GM06990 (cell line): ENCODE measurements at regions not wholly inside any gene's neighbourhood (a gene's known extent, or its start where the extent isn't known, plus 50 kb on each side); places are given as distances from the start of the nearest gene placed in this dataset.

Source experiments
- DNase-seq: peaks from one replicate; pipeline ENCODE4 v3.0.0-alpha.2; 2011; ENCODE audit not compliant: insufficient read length; ENCODE audit errors: extremely low read depth
- H3K27me3 ChIP-seq: replicated peaks from 2 replicates; pipeline ENCODE4 v1.6.0; 2011; ENCODE audit warnings: low read length; ENCODE audit not compliant: control insufficient read depth, insufficient read depth
- H3K36me3 ChIP-seq: 2 replicates; pipeline ENCODE4 v1.5.1; 2011; ENCODE audit warnings: low read length; ENCODE audit not compliant: control insufficient read depth, insufficient read depth
- H3K4me3 ChIP-seq: replicated peaks from 2 replicates; pipeline ENCODE4 v1.5.1; 2011; ENCODE audit warnings: low read depth, mild to moderate bottlenecking, control low read depth, low read length
- TF ChIP-seq, protein P1 (sequence below): IDR thresholded peaks from 2 replicates; pipeline ENCODE4 v1.5.1; 2011; ENCODE audit warnings: low read length, control low read depth, mild to moderate bottlenecking, inconsistent platforms; ENCODE audit not compliant: insufficient read depth, poor library complexity, severe bottlenecking

DNA sequence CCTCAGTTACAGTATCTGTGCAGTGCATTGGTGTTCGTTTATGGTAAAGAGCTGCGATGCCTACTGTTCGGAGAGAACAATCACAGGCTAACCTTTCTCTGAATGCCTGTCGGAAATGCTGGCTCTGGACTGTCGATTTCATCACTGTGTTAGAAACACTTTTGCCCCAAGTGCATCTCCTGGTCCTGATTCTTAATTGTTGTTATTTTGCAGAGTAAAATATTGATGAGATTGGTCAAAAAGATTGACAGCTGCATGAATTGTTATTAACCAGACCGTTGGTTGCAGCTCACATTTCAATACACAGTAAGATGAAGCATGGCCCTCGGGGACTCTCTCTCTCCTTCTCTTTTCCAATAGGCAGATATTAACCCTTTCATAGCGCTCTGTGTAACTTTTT, 557.4 kb upstream of the ADARB2 start:
- Histone ChIP-seq H3K27me3 (no peaks in the 10 kb centered on the region; the same call in 1 of the 2 replicates), H3K36me3 (no peaks in the 10 kb centered on the region), H3K4me3 (no peak overlapping the region)
- TF ChIP-seq, protein P1, sequence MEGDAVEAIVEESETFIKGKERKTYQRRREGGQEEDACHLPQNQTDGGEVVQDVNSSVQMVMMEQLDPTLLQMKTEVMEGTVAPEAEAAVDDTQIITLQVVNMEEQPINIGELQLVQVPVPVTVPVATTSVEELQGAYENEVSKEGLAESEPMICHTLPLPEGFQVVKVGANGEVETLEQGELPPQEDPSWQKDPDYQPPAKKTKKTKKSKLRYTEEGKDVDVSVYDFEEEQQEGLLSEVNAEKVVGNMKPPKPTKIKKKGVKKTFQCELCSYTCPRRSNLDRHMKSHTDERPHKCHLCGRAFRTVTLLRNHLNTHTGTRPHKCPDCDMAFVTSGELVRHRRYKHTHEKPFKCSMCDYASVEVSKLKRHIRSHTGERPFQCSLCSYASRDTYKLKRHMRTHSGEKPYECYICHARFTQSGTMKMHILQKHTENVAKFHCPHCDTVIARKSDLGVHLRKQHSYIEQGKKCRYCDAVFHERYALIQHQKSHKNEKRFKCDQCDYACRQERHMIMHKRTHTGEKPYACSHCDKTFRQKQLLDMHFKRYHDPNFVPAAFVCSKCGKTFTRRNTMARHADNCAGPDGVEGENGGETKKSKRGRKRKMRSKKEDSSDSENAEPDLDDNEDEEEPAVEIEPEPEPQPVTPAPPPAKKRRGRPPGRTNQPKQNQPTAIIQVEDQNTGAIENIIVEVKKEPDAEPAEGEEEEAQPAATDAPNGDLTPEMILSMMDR: no peak
- no peak for DNase-seq

DNA sequence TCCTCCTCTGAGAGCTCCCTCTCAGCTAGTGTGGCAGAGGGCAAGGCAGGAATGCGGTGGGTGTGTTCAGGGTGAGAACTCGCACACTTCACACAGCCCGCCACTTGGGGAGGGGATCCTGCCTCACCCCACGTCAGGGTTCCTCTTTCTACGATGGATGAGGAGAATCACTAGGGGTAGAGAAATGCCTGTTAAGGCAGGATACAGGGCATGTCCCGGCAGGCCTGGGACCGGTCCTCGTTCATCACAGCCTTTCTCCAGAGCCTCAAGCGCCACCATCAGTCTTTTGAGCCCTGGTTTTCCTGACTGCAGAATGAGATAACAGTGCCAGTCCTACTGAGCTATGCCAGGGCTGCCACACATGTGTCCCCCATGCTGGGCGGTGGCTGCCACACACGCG, 546.7 kb upstream of the ADARB2 start:
- TF ChIP-seq, protein P1: no peak
- no peak overlapping the region for H3K4me3 ChIP-seq
- no peaks in the 10 kb centered on the region; the same call in 1 of the 2 replicates for H3K27me3 ChIP-seq
- H3K36me3 ChIP-seq: no peaks in the 10 kb centered on the region
- DNase-seq: no peak

DNA sequence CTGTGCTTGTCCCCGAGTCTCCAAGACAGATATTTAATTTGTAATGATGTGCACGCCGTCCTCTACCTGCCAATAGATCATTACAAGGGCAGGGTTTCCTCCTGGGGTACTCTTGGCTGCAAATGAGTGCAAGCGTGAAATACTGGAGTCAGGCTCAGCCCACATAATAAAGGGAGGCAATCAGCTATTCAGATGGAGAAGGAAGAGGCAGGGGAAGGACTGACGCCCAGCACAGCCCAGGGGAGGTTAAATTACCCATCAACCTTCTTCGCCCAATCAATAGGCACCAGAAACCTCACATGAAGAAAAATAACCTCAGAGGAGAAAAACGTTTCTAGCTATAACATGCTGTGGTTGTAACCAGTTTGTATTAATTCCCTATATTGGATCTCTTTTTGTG, 544.9 kb upstream of the ADARB2 start:
- Histone ChIP-seq H3K27me3 (no peaks in the 10 kb centered on the region; the same call in 1 of the 2 replicates), H3K4me3 (no peak overlapping the region), H3K36me3 (no peaks in the 10 kb centered on the region)
- DNase-seq: no peak
- TF ChIP-seq, protein P1: no peak

DNA sequence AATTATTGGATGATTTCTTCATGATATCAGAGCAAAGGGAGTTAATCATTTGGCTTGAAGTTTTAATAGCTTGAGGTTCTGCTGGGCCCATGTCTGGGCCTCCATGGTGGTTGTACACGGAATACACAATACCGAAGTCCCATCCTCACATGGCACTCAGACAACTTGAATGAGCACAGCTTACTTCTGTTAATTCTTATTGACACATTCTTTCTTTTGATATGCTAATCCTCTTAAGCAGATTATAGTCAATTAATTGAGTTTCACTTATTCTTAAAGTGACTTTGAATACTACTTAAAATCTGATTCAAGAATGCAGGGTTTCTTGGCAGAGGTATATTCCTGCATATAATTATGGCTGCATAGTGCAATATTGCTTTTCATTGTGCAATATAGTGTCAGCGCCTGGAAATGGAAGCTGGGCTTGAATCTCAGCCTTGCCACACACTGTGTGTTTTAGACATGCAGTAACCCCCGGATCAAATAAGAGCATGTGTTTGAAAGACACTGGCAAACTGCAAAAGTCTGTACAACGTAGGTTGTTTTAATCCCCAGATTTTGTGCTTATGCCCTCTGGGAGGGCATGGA, 543.5 kb upstream of the ADARB2 start:
- Histone ChIP-seq H3K27me3 (no peaks in the 10 kb centered on the region), H3K36me3 (no peaks in the 10 kb centered on the region), H3K4me3 (no peak overlapping the region)
- DNase-seq: no peak
- TF ChIP-seq, protein P1: no peak

DNA sequence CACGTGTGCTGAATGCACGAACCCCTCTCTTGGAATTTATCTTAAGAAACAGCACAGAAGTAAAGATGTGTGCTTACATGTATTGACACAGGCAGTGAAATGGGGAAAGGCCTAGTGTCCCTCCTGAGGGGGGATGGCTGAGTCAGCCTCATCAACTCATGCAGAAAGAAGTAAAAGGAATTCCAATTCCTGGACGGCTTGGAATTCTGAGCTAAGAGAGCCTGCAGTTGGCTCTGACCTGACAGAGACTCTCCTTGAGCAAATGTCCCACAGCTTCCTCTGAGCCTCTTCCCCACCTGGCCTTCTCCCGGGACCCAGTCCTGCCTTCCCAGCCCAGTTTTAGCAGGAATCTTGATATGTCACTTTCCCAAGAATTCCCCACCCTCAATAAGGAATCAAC, 542.4 kb upstream of the ADARB2 start:
- Histone ChIP-seq H3K36me3 (no peaks in the 10 kb centered on the region), H3K27me3 (no peaks in the 10 kb centered on the region), H3K4me3 (no peak overlapping the region)
- no peak for DNase-seq
- TF ChIP-seq, protein P1: no peak

DNA sequence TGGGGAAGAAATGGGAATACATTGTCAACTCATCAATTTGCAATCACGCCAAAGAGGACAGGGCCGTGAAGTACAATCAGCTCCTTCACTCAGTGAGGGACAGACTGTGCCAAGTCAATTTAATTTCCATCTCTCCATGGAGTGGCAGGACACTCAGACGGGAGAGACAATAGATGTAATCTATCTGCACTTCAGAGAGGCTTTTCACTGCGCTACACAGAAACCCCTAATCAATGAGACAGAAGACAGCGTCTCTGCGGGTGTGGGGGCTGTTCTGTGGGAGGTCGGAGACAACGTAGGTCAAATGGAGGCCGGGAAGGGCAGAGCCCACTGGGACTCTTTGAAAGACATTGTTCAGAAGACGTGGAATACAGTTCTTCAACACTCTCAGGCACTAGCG, 541.0 kb upstream of the ADARB2 start:
- no peak for DNase-seq
- Histone ChIP-seq H3K36me3 (no peaks in the 10 kb centered on the region), H3K4me3 (no peak overlapping the region), H3K27me3 (no peaks in the 10 kb centered on the region)
- TF ChIP-seq, protein P1: no peak
